Fibroblast of pulmonary artery (primary cell): ENCODE measurements at regions not wholly inside any gene's neighbourhood (a gene's known extent, or its start where the extent isn't known, plus 50 kb on each side); places are given as distances from the start of the nearest gene placed in this dataset.

Source experiments
- DNase-seq: peaks from one replicate; pipeline ENCODE4 v3.0.0-alpha.2; 2010; ENCODE audit warnings: low read depth
- H3K4me3 ChIP-seq: replicated peaks from 2 replicates; pipeline ENCODE4 v1.5.1; 2011; ENCODE audit warnings: low read depth, mild to moderate bottlenecking, control low read depth, low read length, moderate library complexity
- TF ChIP-seq, protein P1 (sequence below): IDR thresholded peaks from 2 replicates; pipeline ENCODE4 v1.5.1; 2011; ENCODE audit warnings: mild to moderate bottlenecking, control low read depth, low read length, inconsistent platforms; ENCODE audit errors: missing control alignments

DNA sequence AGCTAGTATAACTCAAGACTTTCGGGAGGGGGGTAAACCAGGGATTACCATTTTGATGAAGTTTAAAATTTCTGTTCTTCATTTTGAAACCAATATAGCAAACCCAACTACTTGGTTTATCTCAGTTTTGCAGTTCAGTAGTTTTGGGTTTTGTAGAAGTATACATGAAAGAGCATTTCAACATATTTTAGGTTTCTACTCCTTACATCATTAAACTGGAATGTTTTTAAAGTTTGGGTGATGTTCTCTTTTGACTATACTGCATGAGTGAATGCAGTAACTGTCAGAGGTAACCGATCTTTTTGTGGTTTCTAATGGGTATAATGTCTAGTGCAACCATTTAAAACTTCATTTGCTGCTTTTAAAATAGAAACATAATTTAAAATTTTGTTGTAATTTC, 248.3 kb upstream of the MAD2L1 start:
- no peak for DNase-seq
- H3K4me3 ChIP-seq = no peak overlapping the region
- TF ChIP-seq, protein P1, sequence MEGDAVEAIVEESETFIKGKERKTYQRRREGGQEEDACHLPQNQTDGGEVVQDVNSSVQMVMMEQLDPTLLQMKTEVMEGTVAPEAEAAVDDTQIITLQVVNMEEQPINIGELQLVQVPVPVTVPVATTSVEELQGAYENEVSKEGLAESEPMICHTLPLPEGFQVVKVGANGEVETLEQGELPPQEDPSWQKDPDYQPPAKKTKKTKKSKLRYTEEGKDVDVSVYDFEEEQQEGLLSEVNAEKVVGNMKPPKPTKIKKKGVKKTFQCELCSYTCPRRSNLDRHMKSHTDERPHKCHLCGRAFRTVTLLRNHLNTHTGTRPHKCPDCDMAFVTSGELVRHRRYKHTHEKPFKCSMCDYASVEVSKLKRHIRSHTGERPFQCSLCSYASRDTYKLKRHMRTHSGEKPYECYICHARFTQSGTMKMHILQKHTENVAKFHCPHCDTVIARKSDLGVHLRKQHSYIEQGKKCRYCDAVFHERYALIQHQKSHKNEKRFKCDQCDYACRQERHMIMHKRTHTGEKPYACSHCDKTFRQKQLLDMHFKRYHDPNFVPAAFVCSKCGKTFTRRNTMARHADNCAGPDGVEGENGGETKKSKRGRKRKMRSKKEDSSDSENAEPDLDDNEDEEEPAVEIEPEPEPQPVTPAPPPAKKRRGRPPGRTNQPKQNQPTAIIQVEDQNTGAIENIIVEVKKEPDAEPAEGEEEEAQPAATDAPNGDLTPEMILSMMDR = no peak

DNA sequence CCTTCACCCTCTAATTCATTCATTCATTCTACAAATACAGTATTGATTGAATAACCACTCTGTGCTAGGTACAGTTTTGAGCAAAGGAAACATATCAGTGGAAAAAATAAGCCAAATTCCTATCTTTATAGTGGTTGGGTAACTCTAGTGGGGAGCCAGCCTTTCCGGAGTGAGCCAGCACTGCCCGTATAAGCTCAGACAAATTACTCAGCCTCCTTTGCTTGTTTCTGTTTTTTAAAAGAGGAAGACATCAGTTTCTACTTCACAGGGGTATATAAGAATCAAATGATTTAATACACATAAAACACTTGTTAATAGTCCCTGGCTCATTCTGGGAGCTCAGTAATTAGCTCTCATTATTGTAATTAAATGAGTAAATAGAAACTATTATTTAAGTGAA, 238.2 kb upstream of the MAD2L1 start:
- DNase-seq = no peak
- H3K4me3 ChIP-seq = no peak overlapping the region
- TF ChIP-seq, protein P1 = no peak

DNA sequence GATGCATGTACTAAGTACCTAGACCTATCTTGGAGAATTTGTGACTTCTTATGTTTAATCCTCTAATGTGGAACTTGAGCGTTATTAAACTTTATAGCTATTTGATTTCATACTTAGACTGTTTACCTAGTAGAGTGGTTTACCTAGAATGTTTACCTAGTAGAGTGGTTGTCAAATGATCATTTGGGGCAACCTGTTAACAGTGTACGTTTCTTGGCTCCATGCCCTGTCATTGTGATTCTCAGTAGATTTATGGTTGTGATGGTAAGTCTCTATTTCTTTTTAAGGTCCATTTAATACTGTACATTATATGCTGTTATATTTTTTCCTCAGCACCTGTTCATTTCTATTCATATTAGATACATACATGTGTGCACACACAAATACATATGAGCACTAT, 233.0 kb upstream of the MAD2L1 start:
- no peak for DNase-seq
- no peak overlapping the region for H3K4me3 ChIP-seq
- TF ChIP-seq, protein P1 = no peak

DNA sequence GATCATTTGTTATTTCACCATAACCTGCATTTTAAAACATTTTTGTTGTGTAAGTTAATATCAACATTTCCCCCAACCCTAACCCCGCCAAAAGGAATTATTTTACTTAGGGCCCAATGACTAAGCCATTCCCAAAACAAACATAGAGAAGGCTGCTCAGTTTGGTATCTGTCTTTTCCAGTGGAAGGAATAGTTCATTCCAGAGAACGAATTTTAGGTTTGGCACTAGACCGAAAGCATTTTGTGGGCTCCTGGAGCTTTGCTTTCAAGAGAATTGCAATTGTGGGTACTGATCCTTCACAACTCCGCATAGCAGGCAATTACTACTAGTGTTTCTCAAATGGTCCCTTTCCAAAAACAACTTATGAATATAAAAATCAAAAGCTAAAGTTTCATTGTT, 226.7 kb upstream of the MAD2L1 start:
- no peak for DNase-seq
- no peak overlapping the region for H3K4me3 ChIP-seq
- TF ChIP-seq, protein P1 = no peak

DNA sequence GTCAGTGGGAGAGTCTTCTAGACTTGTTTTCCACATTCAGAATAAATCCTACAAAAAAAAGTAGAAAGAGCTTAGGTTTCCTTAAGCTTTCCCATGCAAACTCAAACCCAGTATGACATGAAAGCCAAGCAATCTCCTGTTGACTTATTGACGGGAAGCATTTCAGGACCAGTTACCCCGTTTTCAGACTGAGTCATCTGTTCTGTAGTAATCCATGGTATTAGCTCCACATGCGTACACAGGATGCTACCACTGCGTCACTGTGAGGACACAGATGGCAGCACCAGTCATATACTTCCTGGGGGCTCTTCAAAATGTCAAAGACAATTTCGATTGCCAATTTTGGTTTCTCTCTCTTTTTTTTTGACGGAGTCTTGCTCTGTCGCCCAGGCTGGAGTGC, 224.9 kb upstream of the MAD2L1 start:
- DNase-seq = no peak
- TF ChIP-seq, protein P1 = no peak
- no peak overlapping the region for H3K4me3 ChIP-seq

DNA sequence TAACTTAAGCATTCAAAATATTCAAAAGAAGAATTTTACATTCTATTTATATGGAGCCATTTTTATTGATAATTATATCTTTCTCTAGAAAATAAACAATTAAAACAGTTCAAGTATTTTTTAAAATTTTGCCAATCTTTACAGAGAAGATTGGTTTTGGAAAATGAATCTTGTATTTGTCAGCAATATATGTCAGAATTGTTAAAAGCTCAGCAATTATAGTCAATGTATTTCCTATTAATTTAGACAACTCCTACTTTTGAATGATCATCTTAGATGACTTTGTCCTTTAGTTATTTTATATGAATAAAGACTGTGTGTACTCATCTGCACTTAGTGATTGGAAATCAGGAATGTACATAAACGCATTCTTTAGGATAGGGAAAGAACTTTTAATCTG, 223.9 kb upstream of the MAD2L1 start:
- no peak for DNase-seq
- TF ChIP-seq, protein P1 = no peak
- H3K4me3 ChIP-seq = no peak overlapping the region

DNA sequence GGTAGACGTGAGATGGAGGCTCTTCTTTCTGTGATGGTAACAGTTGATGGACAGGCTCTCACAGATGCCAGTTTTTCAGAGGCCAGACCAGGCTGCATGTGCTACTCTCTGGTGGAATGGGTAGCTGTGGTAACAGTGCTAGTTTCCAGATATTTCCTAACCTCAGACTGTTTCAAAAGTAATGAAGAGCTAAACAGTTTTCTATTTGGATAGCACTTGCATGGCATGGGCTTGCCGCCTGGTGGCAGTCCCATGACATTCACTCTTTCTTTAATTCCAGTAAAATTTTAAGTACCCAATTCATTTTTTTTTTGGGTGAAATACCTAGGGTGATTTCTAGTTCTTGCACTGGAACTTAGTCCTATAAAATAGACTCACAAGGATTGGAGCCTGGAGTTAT, 220.2 kb upstream of the MAD2L1 start:
- no peak for DNase-seq
- TF ChIP-seq, protein P1 = no peak
- H3K4me3 ChIP-seq = no peak overlapping the region
